WTC11 (cell line): ENCODE measurements at regions not wholly inside any gene's neighbourhood (a gene's known extent, or its start where the extent isn't known, plus 50 kb on each side); places are given as distances from the start of the nearest gene placed in this dataset.

Source experiments
- ATAC-seq: fragments of 200-7000 bp; cut with Tn5 transposase; 2 replicates; pipeline ENCODE4 v1.10.0; 2021; ENCODE audit warnings: mild to moderate bottlenecking, moderate library complexity
- CTCF ChIA-PET: fragments of 300-600 bp; sonication (Branson Sonifier 250); formaldehyde crosslinking; loops from one replicate; lab custom pipeline; 2021; ENCODE audit warnings: antibody characterized with exemption; lab: Charles Lee
- POLR2A ChIA-PET: fragments of 350-600 bp; sonication (Branson Sonifier 250); formaldehyde crosslinking; loops from one replicate; lab custom pipeline; 2021; ENCODE audit warnings: antibody characterized with exemption; lab: Charles Lee
- DNase-seq: peaks from one replicate; pipeline ENCODE4 v3.0.0; 2021; ENCODE audit warnings: low spot score
- H3K27ac Mint-ChIP-seq: 2 replicates; pipeline ENCODE4 v1.8.0; 2021; ENCODE audit warnings: mixed read lengths
- H3K27me3 Mint-ChIP-seq: 2 replicates; pipeline ENCODE4 v1.8.0; 2021; ENCODE audit warnings: low read depth, mild to moderate bottlenecking, moderate library complexity, mixed read lengths
- H3K36me3 Mint-ChIP-seq: 2 replicates; pipeline ENCODE4 v1.8.0; 2021; ENCODE audit warnings: mixed read lengths
- H3K4me1 Mint-ChIP-seq: 2 replicates; pipeline ENCODE4 v1.8.0; 2022; ENCODE audit warnings: mixed read lengths
- H3K4me3 Mint-ChIP-seq: 2 replicates; pipeline ENCODE4 v1.8.0; 2021; ENCODE audit warnings: mild to moderate bottlenecking, moderate library complexity, mixed read lengths
- H3K9me3 Mint-ChIP-seq: 2 replicates; pipeline ENCODE4 v1.8.0; 2021; ENCODE audit warnings: mixed read lengths
- CREB1 ChIP-seq: sonication (generic); formaldehyde crosslinking; IDR thresholded peaks from 2 replicates; pipeline ENCODE4 v1.8.0; 2023; ENCODE audit warnings: mild to moderate bottlenecking, missing genetic modification reagents
- EMX1 ChIP-seq: fragments of 250-450 bp; sonication (Bioruptor Pico); IDR thresholded peaks from 2 replicates; pipeline ENCODE4 v1.8.0; 2021; ENCODE audit warnings: mild to moderate bottlenecking
- FOXJ3 ChIP-seq: sonication (generic); formaldehyde crosslinking; IDR thresholded peaks from 2 replicates; pipeline ENCODE4 v1.9.0; 2021; ENCODE audit warnings: missing genetic modification reagents, mild to moderate bottlenecking, borderline replicate concordance
- JUN ChIP-seq: sonication (generic); formaldehyde crosslinking; IDR thresholded peaks from 2 replicates; pipeline ENCODE4 v1.8.0; 2023; ENCODE audit warnings: mild to moderate bottlenecking, missing genetic modification reagents
- PRRX2 ChIP-seq: fragments of 250-450 bp; sonication (Bioruptor Pico); IDR thresholded peaks from 2 replicates; pipeline ENCODE4 v1.8.0; 2021; ENCODE audit warnings: mild to moderate bottlenecking
- RORB ChIP-seq: fragments of 250-450 bp; sonication (Bioruptor Pico); IDR thresholded peaks from 2 replicates; pipeline ENCODE4 v1.9.0; 2021; ENCODE audit warnings: mild to moderate bottlenecking
- SOX15 ChIP-seq: fragments of 250-450 bp; sonication (Bioruptor Pico); IDR thresholded peaks from 2 replicates; pipeline ENCODE4 v1.9.0; 2021; ENCODE audit warnings: mild to moderate bottlenecking
- TEAD1 ChIP-seq: sonication (generic); formaldehyde crosslinking; IDR thresholded peaks from 2 replicates; pipeline ENCODE4 v1.8.0; 2022; ENCODE audit warnings: mild to moderate bottlenecking, missing genetic modification reagents
- TEAD4 ChIP-seq: sonication (generic); formaldehyde crosslinking; IDR thresholded peaks from 2 replicates; pipeline ENCODE4 v1.8.0; 2022; ENCODE audit warnings: mild to moderate bottlenecking, missing genetic modification reagents
- ZNF219 ChIP-seq: sonication (generic); formaldehyde crosslinking; IDR thresholded peaks from 2 replicates; pipeline ENCODE4 v1.8.0; 2023; ENCODE audit warnings: missing genetic modification reagents, mild to moderate bottlenecking, borderline replicate concordance
- ZNF396 ChIP-seq: fragments of 250-450 bp; sonication (Bioruptor Pico); IDR thresholded peaks from 2 replicates; pipeline ENCODE4 v1.8.0; 2021; ENCODE audit warnings: mild to moderate bottlenecking, moderate library complexity, borderline replicate concordance
- TF ChIP-seq, protein P1 (sequence below): sonication (generic); formaldehyde crosslinking; IDR thresholded peaks from 2 replicates; pipeline ENCODE4 v1.8.1; 2022; ENCODE audit warnings: missing genetic modification reagents, borderline replicate concordance
- TF ChIP-seq, protein P2 (sequence below): fragments of 250-450 bp; sonication (Bioruptor Pico); IDR thresholded peaks from 2 replicates; pipeline ENCODE4 v1.9.0; 2021; ENCODE audit warnings: mild to moderate bottlenecking
- TF ChIP-seq, protein P3 (sequence below): fragments of 250-450 bp; sonication (Bioruptor Pico); IDR thresholded peaks from 2 replicates; pipeline ENCODE4 v1.9.0; 2021; ENCODE audit warnings: mild to moderate bottlenecking
- TF ChIP-seq, protein P4 (sequence below): fragments of 250-450 bp; sonication (Bioruptor Pico); conservative IDR thresholded peaks from 2 replicates; pipeline ENCODE4 v1.9.0; 2021; ENCODE audit warnings: mild to moderate bottlenecking
- TF ChIP-seq, protein P5 (sequence below): sonication (generic); formaldehyde crosslinking; IDR thresholded peaks from 2 replicates; pipeline ENCODE4 v1.8.1; 2022; ENCODE audit warnings: mild to moderate bottlenecking, moderate library complexity, missing genetic modification reagents
- TF ChIP-seq, protein P6 (sequence below): sonication (generic); formaldehyde crosslinking; IDR thresholded peaks from 2 replicates; pipeline ENCODE4 v1.8.1; 2023; ENCODE audit warnings: mild to moderate bottlenecking, missing genetic modification reagents
- TF ChIP-seq, protein P7 (sequence below): fragments of 250-450 bp; sonication (Bioruptor Pico); IDR thresholded peaks from 2 replicates; pipeline ENCODE4 v1.8.0; 2021; ENCODE audit warnings: mild to moderate bottlenecking
- TF ChIP-seq, protein P8 (sequence below): sonication (generic); formaldehyde crosslinking; IDR thresholded peaks from 2 replicates; pipeline ENCODE4 v1.8.0; 2022; ENCODE audit warnings: mild to moderate bottlenecking, missing genetic modification reagents

DNA sequence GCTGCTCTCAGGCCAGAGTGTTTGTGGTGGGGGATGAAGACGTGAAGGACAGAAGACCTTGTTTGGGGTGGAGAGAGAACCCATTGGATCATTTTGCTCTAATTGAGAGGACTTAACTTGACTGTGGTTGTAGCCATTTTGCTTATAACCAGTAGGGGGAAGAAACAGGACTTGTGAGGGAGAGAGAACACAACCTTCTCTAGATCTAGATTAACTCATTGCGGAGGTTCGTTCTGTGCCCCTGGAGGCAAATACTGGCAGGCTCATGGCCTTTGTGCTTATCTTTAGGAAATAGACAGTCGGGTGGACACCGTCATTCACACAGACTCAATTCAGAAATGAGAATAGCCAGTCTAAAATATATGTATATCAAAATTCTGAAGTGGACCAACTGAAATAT, 147.0 kb upstream of the LHCGR start (continued):
- TF ChIP-seq, protein P1, sequence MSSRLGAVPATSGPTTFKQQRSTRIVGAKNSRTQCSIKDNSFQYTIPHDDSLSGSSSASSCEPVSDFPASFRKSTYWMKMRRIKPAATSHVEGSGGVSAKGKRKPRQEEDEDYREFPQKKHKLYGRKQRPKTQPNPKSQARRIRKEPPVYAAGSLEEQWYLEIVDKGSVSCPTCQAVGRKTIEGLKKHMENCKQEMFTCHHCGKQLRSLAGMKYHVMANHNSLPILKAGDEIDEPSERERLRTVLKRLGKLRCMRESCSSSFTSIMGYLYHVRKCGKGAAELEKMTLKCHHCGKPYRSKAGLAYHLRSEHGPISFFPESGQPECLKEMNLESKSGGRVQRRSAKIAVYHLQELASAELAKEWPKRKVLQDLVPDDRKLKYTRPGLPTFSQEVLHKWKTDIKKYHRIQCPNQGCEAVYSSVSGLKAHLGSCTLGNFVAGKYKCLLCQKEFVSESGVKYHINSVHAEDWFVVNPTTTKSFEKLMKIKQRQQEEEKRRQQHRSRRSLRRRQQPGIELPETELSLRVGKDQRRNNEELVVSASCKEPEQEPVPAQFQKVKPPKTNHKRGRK, result no peak
- TF ChIP-seq EMX1 (no peak), ZNF219 (CRISPR knock-in tag) (no peak)

DNA sequence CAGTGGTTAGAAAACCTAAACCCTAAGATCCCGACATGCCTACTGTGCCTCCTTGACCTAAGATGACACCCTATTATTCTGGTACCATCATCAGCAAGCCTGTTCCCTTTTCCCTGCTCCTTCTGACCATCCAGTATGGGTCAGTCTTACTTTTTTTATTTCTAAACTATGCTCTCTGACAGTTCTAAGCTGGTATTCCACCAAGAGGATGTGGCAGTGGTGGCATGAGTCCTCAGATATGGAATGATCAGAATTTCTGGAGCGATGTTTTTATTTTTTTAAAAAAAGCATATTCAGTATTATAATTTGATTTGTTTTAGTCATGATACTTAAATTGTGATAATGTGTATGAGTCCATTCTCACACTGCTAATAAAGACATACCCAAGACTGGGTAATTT, 145.9 kb upstream of the LHCGR start:
- H3K36me3 Mint-ChIP-seq, result no peaks in the 10 kb centered on the region
- H3K4me1 Mint-ChIP-seq, result no peaks in the 10 kb centered on the region
- TF ChIP-seq ZNF396, result no peak
- TF ChIP-seq, protein P2, sequence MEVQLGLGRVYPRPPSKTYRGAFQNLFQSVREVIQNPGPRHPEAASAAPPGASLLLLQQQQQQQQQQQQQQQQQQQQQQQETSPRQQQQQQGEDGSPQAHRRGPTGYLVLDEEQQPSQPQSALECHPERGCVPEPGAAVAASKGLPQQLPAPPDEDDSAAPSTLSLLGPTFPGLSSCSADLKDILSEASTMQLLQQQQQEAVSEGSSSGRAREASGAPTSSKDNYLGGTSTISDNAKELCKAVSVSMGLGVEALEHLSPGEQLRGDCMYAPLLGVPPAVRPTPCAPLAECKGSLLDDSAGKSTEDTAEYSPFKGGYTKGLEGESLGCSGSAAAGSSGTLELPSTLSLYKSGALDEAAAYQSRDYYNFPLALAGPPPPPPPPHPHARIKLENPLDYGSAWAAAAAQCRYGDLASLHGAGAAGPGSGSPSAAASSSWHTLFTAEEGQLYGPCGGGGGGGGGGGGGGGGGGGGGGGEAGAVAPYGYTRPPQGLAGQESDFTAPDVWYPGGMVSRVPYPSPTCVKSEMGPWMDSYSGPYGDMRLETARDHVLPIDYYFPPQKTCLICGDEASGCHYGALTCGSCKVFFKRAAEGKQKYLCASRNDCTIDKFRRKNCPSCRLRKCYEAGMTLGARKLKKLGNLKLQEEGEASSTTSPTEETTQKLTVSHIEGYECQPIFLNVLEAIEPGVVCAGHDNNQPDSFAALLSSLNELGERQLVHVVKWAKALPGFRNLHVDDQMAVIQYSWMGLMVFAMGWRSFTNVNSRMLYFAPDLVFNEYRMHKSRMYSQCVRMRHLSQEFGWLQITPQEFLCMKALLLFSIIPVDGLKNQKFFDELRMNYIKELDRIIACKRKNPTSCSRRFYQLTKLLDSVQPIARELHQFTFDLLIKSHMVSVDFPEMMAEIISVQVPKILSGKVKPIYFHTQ (CRISPR knock-in tag), result no peak
- TF ChIP-seq, all 79 proteins: peak for 0
- H3K27ac Mint-ChIP-seq, result no peak overlapping the region
- POLR2A ChIA-PET, result no interaction called here
- H3K4me3 Mint-ChIP-seq, result no peak overlapping the region
- no peak for ATAC-seq
- H3K9me3 Mint-ChIP-seq, result peaks cover 3% of the 10 kb centered on the region; the same call in 1 of the 2 replicates
- no peaks in the 10 kb centered on the region for H3K27me3 Mint-ChIP-seq
- no peak for DNase-seq
- CTCF ChIA-PET, result no interaction called here

DNA sequence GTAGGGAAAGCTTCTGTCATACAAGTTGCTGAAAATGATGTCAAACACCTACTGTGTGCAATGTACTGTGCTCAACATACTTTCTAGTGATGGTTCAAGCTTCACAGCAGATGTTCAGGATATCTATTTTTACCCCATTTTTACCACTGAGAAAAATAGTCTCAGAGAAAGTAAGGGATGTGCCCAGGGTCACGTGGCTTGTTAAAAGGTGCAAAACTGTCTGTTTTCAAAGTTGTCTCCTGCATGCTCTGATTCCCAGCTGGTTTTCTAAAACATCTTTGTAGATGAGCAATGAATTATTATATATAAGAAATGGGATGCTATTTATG, 145.5 kb upstream of the LHCGR start:
- no peaks in the 10 kb centered on the region for H3K36me3 Mint-ChIP-seq
- no peak for TF ChIP-seq CREB1 (CRISPR knock-in tag)
- no peak for TF ChIP-seq JUN (CRISPR knock-in tag)
- TF ChIP-seq, protein P3, sequence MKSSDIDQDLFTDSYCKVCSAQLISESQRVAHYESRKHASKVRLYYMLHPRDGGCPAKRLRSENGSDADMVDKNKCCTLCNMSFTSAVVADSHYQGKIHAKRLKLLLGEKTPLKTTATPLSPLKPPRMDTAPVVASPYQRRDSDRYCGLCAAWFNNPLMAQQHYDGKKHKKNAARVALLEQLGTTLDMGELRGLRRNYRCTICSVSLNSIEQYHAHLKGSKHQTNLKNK (CRISPR knock-in tag), result no peak
- TF ChIP-seq, protein P4, sequence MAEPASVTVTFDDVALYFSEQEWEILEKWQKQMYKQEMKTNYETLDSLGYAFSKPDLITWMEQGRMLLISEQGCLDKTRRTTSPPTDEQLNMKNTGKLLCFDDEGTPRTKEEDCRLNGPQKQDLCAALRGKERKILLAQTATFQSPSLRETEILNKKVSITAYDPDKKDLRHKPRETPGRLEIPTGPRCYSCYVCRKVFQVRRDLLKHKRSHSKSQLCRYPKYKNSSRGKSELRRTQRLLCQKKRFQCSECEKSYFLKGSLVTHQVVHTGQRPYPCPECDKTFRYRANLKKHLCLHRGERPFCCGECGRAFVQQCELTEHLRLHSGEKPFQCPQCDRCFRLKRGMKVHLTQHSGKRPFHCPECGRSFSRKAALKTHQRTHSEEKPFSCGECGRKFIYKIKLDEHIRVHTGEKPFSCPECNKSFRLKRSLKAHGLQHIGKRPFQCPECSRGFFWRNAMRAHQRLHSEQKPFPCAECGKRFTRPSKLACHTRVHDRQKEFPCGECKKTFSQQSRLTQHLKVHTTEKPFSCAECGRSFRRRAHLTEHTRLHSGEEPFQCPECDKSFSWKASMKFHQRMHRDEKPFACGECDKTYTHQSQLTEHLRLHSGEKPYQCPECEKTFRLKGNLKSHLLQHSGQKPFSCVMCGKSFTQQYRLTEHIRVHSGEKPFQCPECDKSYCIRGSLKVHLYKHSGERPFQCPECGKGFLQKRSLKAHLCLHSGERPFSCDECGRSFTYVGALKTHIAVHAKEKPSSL (CRISPR knock-in tag), result no peak
- no peak for TF ChIP-seq FOXJ3
- TF ChIP-seq, protein P5, sequence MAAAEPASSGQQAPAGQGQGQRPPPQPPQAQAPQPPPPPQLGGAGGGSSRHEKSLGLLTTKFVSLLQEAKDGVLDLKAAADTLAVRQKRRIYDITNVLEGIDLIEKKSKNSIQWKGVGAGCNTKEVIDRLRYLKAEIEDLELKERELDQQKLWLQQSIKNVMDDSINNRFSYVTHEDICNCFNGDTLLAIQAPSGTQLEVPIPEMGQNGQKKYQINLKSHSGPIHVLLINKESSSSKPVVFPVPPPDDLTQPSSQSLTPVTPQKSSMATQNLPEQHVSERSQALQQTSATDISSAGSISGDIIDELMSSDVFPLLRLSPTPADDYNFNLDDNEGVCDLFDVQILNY (CRISPR knock-in tag), result no peak
- no peak for TF ChIP-seq TEAD4
- no peak for TF ChIP-seq PRRX2 (CRISPR knock-in tag)
- TF ChIP-seq TEAD1 (CRISPR knock-in tag), result no peak
- TF ChIP-seq, protein P6, sequence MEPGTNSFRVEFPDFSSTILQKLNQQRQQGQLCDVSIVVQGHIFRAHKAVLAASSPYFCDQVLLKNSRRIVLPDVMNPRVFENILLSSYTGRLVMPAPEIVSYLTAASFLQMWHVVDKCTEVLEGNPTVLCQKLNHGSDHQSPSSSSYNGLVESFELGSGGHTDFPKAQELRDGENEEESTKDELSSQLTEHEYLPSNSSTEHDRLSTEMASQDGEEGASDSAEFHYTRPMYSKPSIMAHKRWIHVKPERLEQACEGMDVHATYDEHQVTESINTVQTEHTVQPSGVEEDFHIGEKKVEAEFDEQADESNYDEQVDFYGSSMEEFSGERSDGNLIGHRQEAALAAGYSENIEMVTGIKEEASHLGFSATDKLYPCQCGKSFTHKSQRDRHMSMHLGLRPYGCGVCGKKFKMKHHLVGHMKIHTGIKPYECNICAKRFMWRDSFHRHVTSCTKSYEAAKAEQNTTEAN (CRISPR knock-in tag), result no peak
- TF ChIP-seq, protein P7, sequence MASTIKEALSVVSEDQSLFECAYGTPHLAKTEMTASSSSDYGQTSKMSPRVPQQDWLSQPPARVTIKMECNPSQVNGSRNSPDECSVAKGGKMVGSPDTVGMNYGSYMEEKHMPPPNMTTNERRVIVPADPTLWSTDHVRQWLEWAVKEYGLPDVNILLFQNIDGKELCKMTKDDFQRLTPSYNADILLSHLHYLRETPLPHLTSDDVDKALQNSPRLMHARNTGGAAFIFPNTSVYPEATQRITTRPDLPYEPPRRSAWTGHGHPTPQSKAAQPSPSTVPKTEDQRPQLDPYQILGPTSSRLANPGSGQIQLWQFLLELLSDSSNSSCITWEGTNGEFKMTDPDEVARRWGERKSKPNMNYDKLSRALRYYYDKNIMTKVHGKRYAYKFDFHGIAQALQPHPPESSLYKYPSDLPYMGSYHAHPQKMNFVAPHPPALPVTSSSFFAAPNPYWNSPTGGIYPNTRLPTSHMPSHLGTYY (CRISPR knock-in tag), result no peak
- TF ChIP-seq, protein P8, sequence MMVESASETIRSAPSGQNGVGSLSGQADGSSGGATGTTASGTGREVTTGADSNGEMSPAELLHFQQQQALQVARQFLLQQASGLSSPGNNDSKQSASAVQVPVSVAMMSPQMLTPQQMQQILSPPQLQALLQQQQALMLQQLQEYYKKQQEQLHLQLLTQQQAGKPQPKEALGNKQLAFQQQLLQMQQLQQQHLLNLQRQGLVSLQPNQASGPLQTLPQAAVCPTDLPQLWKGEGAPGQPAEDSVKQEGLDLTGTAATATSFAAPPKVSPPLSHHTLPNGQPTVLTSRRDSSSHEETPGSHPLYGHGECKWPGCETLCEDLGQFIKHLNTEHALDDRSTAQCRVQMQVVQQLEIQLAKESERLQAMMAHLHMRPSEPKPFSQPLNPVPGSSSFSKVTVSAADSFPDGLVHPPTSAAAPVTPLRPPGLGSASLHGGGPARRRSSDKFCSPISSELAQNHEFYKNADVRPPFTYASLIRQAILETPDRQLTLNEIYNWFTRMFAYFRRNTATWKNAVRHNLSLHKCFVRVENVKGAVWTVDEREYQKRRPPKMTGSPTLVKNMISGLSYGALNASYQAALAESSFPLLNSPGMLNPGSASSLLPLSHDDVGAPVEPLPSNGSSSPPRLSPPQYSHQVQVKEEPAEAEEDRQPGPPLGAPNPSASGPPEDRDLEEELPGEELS (CRISPR knock-in tag), result no peak
- TF ChIP-seq ZNF219 (CRISPR knock-in tag), result no peak
- TF ChIP-seq RORB (CRISPR knock-in tag), result no peak
- TF ChIP-seq SOX15 (CRISPR knock-in tag), result no peak
- TF ChIP-seq, all 79 proteins: peak for 0
- H3K27me3 Mint-ChIP-seq, result no peaks in the 10 kb centered on the region
- DNase-seq (no peak), ATAC-seq (no peak)
- H3K4me1 Mint-ChIP-seq, result no peaks in the 10 kb centered on the region
- no peak overlapping the region for H3K27ac Mint-ChIP-seq
- H3K9me3 Mint-ChIP-seq, result peaks cover 3% of the 10 kb centered on the region; the same call in 1 of the 2 replicates
- H3K4me3 Mint-ChIP-seq, result no peak overlapping the region
- ChIA-PET CTCF (no interaction called here), POLR2A (no interaction called here)
